ENCODE measurements at regions not wholly inside any gene's neighbourhood (a gene's known extent, or its start where the extent isn't known, plus 50 kb on each side); places are given as distances from the start of the nearest gene placed in this dataset.

DNA sequence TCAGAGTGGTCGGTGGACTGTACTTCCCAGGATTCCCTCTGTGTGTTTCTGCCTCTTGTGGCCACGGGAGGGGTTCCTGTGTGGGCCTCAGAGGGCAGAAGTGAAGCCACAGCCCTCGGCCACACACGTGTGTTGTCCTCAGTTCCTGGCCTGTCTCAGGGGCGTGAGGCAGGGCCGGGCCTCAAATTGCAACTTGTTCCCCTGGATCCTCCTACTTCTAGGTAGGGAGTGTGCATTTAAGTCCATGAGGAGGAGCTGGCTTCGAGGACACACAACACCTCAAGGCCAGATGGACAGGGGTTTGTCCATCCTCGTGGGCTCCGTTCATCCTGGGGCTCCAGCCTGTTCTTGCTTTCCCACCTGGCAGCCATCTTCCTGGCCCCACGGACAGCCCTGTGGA lies 573.0 kb downstream of the TBC1D22A start:
- TF ChIP-seq, protein P1, sequence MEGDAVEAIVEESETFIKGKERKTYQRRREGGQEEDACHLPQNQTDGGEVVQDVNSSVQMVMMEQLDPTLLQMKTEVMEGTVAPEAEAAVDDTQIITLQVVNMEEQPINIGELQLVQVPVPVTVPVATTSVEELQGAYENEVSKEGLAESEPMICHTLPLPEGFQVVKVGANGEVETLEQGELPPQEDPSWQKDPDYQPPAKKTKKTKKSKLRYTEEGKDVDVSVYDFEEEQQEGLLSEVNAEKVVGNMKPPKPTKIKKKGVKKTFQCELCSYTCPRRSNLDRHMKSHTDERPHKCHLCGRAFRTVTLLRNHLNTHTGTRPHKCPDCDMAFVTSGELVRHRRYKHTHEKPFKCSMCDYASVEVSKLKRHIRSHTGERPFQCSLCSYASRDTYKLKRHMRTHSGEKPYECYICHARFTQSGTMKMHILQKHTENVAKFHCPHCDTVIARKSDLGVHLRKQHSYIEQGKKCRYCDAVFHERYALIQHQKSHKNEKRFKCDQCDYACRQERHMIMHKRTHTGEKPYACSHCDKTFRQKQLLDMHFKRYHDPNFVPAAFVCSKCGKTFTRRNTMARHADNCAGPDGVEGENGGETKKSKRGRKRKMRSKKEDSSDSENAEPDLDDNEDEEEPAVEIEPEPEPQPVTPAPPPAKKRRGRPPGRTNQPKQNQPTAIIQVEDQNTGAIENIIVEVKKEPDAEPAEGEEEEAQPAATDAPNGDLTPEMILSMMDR (IDR thresholded peaks at IDR 0.05; ENCODE audit: control insufficient read depth, insufficient read depth, low read depth, low read length, missing control alignments), result no peak
- no peak for DNase-seq (ENCODE audit: low read depth)
- H3K4me3 ChIP-seq (ENCODE audit: control insufficient read depth, low read depth, low read length), result no peak overlapping the region

DNA sequence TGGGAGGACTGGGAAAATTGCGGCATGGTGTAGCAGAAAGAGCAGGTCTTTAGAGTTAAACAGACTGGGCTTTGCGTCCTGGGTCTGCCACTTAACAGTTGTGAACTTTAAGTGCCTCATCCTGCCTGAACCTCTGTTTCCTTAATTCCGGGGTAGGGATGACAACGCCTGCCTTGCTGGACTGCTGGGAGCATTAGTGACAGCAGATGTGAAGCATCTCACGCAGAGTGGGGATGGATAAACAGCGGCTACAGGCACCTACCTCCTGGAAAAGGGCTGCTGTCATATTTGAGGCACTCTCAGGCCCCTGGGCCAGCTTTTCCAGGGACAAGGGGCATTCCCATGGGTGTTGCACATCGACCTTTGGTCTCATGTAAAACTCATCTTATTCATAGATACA lies 572.2 kb downstream of the TBC1D22A start:
- no peak for DNase-seq (ENCODE audit: low read depth)
- no peak overlapping the region for H3K4me3 ChIP-seq (ENCODE audit: control insufficient read depth, low read depth, low read length)
- TF ChIP-seq, protein P1 (IDR thresholded peaks at IDR 0.05; ENCODE audit: control insufficient read depth, insufficient read depth, low read depth, low read length, missing control alignments), result no peak

DNA sequence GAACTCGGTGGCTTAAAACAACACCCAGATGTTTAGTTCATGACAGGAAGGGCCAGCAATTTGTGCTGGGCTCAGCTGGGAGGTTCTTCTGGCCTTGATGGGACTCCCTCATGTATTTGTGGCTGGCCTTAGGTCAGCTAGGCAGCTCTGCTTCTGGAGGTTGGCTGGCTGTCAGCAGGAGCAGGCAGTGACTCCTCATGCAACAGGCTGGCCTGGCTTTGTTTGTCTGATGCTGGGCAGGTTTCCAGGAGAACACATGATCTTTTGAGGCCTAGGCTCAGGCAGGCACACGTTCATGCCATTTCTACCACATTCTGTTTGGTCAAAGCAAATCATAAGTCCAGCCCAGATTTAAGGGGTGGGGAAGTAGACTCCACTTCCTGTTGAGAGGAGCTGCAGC lies 571.2 kb downstream of the TBC1D22A start:
- DNase-seq (ENCODE audit: low read depth), result no peak
- H3K4me3 ChIP-seq (ENCODE audit: control insufficient read depth, low read depth, low read length), result no peak overlapping the region
- TF ChIP-seq, protein P1 (IDR thresholded peaks at IDR 0.05; ENCODE audit: control insufficient read depth, insufficient read depth, low read depth, low read length, missing control alignments), result no peak

DNA sequence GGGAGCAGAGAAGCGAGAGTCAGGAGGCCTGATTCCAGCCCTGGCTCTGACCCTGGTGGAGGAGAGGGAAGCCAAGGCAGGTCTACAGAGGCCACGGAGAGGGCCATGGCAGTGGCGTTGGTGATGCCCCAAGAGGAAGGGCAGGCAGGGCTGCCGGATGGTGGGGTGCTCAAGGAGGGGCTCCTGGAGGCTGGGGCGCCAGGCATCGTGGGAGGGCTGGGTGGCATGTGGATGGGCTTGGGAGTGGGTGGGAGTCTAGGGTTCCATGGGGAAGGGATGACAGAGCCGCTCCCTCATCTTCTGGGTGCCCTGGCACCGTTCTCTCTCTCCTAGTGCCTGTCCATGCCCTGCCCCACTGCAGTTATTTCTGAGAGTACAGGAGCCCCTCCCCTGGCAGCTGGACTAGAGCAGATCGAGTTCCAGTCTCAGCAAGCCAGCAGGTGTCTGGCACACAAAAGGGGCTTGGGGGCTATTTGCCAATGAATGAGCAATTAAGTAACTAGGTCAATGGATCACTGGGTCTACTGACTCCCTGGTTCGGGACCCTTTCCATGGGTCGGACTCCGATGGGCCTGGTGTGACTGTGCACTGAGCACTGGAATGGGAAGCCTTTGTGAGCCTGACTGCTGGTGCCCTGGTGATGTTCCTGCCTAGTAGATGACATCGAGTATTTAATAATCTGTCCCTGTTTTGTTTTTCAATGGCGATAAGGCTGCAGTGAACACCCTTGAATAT lies 570.0 kb downstream of the TBC1D22A start:
- no peak overlapping the region for H3K4me3 ChIP-seq (ENCODE audit: control insufficient read depth, low read depth, low read length)
- TF ChIP-seq, protein P1 (IDR thresholded peaks at IDR 0.05; ENCODE audit: control insufficient read depth, insufficient read depth, low read depth, low read length, missing control alignments), result no peak
- no peak for DNase-seq (ENCODE audit: low read depth)

DNA sequence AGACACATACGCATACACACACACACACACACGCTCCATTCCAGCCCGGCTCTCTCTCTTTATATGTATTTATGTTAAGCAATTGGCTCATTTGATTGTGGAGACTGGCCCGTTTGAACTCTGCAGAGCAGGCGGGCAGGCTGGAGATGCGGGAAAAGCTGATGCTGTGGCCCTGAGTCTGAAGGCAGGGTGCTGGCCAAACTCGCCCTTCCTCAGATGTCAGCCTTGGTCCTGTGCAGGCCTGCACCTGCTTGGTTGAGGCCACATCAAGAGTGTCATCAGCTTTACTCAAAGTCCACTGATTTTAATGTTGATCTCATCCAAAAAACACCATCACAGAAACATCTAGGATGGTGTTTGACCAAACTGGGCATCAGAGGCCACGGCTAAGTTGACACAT lies 569.3 kb downstream of the TBC1D22A start:
- no peak for DNase-seq (ENCODE audit: low read depth)
- TF ChIP-seq, protein P1 (IDR thresholded peaks at IDR 0.05; ENCODE audit: control insufficient read depth, insufficient read depth, low read depth, low read length, missing control alignments), result no peak
- no peak overlapping the region for H3K4me3 ChIP-seq (ENCODE audit: control insufficient read depth, low read depth, low read length)

DNA sequence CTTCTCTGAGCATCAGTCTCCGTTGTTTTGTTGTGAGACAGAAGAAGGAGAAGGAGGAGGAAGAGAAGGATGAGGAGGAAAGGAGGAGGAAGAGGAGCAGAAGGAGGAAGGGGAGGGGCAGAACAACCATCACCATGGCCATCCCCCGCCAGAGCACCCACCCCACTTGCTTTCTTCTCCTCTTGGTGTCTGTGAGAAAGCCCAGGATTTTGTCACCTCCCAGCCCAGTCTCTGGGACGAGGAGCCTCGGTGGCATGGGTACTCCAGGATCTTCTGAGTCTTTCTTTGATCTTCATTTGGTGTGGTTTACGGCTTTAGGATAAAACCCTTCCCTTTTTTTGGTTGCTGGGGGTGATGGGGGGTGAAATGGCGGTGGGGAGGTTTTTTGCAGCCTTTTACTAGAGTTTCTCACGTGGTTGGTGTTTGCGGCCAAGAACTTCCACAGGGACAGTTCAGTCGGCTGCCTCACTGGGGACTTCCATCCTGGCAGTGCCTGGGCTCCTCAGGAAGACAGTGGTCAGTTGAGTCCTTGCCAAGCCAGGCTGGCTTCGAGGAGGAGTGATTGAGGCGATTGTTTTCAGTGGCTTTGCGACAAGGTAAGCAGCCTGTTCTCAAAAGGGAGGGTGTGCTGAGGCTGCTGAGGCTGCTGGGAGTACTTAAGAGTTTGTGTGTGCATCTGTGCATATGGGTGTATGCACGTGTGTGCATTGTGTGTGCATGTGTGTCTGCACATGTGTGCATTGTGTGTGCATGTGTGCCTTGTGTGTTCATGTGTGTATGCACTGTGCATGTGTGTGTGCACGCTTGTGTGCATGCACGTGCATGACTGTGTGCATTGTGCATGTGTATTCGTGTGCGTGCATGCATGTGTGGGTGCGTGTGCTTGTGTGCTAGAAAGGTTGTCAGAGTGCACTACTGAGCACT lies 567.5 kb downstream of the TBC1D22A start:
- H3K4me3 ChIP-seq (ENCODE audit: control insufficient read depth, low read depth, low read length), result no peak overlapping the region
- TF ChIP-seq, protein P1 (IDR thresholded peaks at IDR 0.05; ENCODE audit: control insufficient read depth, insufficient read depth, low read depth, low read length, missing control alignments), result no peak
- DNase-seq (ENCODE audit: low read depth), result no peak

Measured in AG09309 (cell line).